H1 (cell line): ENCODE measurements at regions not wholly inside any gene's neighbourhood (a gene's known extent, or its start where the extent isn't known, plus 50 kb on each side); places are given as distances from the start of the nearest gene placed in this dataset.

Source experiments
- CTCF ChIA-PET: fragments of 300-600 bp; sonication (Branson Sonifier 250); formaldehyde crosslinking; loops from one replicate; lab custom pipeline; 2021; ENCODE audit not compliant: partially characterized antibody; lab: Charles Lee
- POLR2A ChIA-PET: fragments of 300-600 bp; sonication (Branson Sonifier 250); formaldehyde crosslinking; loops from one replicate; lab custom pipeline; 2021; ENCODE audit warnings: inconsistent platforms; ENCODE audit not compliant: partially characterized antibody; lab: Charles Lee
- DNase-seq, 2 experiments: peaks; one replicate each; pipeline versions ENCODE4 v3.0.0 to v3.0.0-alpha.2; 2010 to 2022; ENCODE audit warnings: low spot score in 2 of 2, low read depth in 1 of 2, mixed read lengths in 1 of 2
- FAIRE-seq: peaks from 2 replicates; lab custom pipeline; 2011; peaks lifted over from hg19 to GRCh38; lab: Jason Lieb, UNC
- H2AFZ ChIP-seq: 2 replicates; pipeline ENCODE4 v1.8.1; 2012; ENCODE audit warnings: low read length, inconsistent platforms
- H2AK5ac ChIP-seq: 2 replicates; pipeline ENCODE4 v1.6.1; 2013; ENCODE audit warnings: low read depth, low read length
- H2BK120ac ChIP-seq: replicated peaks from 2 replicates; pipeline ENCODE3; 2013; ENCODE audit warnings: low read depth, low read length, inconsistent platforms
- H2BK12ac ChIP-seq: 2 replicates; pipeline ENCODE4 v1.6.1; 2013; ENCODE audit warnings: low read depth, low read length
- H2BK15ac ChIP-seq: 2 replicates; pipeline ENCODE4 v1.6.1; 2013; ENCODE audit warnings: low read length
- H2BK20ac ChIP-seq: 2 replicates; pipeline ENCODE4 v1.6.1; 2013; ENCODE audit warnings: low read length
- H2BK5ac ChIP-seq: 2 replicates; pipeline ENCODE4 v1.6.1; 2013; ENCODE audit warnings: low read depth, low read length
- H3K14ac ChIP-seq: 2 replicates; pipeline ENCODE4 v1.6.1; 2013; ENCODE audit warnings: inconsistent platforms; ENCODE audit not compliant: insufficient read length
- H3K18ac ChIP-seq: 2 replicates; pipeline ENCODE4 v1.6.1; 2013; ENCODE audit warnings: low read length; ENCODE audit errors: extremely low read depth
- H3K23ac ChIP-seq: 2 replicates; pipeline ENCODE4 v1.6.1; 2013; ENCODE audit warnings: inconsistent platforms; ENCODE audit not compliant: insufficient read length
- H3K23me2 ChIP-seq: 2 replicates; pipeline ENCODE4 v1.6.1; 2013; ENCODE audit warnings: low read depth, low read length
- H3K27ac ChIP-seq: 2 replicates; pipeline ENCODE4 v1.6.1; 2011; ENCODE audit warnings: low read depth, low read length, inconsistent platforms
- H3K27me3 ChIP-seq, 4 experiments: replicated peaks in 1 of 4; 1 replicate in 1 of 4; 2 replicates in 3 of 4; pipeline versions ENCODE4 v1.6.1 to v1.8.1; 2011 to 2013; ENCODE audit warnings: low read length in 3 of 4, mild to moderate bottlenecking in 3 of 4, inconsistent platforms in 2 of 4, mixed read lengths in 2 of 4, moderate library complexity in 1 of 4; ENCODE audit not compliant: control insufficient read depth in 3 of 4, insufficient read depth in 3 of 4; ENCODE audit errors: extremely low read depth in 1 of 4
- H3K36me3 ChIP-seq, 4 experiments: 2 replicates each; pipeline versions ENCODE4 v1.6.1 to v1.8.1; 2011 to 2013; ENCODE audit warnings: mild to moderate bottlenecking in 4 of 4, low read length in 3 of 4, moderate library complexity in 2 of 4, control low read depth in 1 of 4, inconsistent platforms in 1 of 4; ENCODE audit not compliant: insufficient read depth in 4 of 4, control insufficient read depth in 2 of 4
- H3K4ac ChIP-seq: replicated peaks from 2 replicates; pipeline ENCODE3; 2013; ENCODE audit warnings: low read length, low read depth, mixed read lengths, inconsistent platforms; ENCODE audit not compliant: insufficient read length
- H3K4me1 ChIP-seq, 4 experiments: replicated peaks in 1 of 4; 1 replicate in 1 of 4; 2 replicates in 3 of 4; pipeline versions ENCODE4 v1.6.1 to v1.8.1; 2011 to 2013; ENCODE audit warnings: low read length in 3 of 4, inconsistent platforms in 2 of 4, mixed read lengths in 1 of 4; ENCODE audit not compliant: insufficient read depth in 4 of 4, control insufficient read depth in 3 of 4
- H3K4me2 ChIP-seq, 2 experiments: 2 replicates each; pipeline versions ENCODE4 v1.6.1 to v1.8.1; 2011 to 2013; ENCODE audit warnings: low read depth in 2 of 2, low read length in 2 of 2, control low read depth in 1 of 2, inconsistent platforms in 1 of 2, mild to moderate bottlenecking in 1 of 2; ENCODE audit not compliant: insufficient read depth in 1 of 2
- H3K4me3 ChIP-seq, 4 experiments: fragments of 200-600, 300-600 bp in 1 of 4; sonication (generic), shearing (Covaris generic), sonication (Bioruptor Twin) in 1 of 4; 2 replicates each; pipeline versions ENCODE4 v1.5.1 to v1.8.1; 2011 to 2016; ENCODE audit warnings: low read length in 4 of 4, low read depth in 3 of 4, control low read depth in 2 of 4, inconsistent platforms in 2 of 4, mild to moderate bottlenecking in 2 of 4, mixed read lengths in 1 of 4, moderate library complexity in 1 of 4; ENCODE audit not compliant: insufficient read depth in 2 of 4; ENCODE audit errors: extremely low read depth in 1 of 4
- H3K56ac ChIP-seq: replicated peaks from 2 replicates; pipeline ENCODE3; 2013; ENCODE audit warnings: low read depth, mild to moderate bottlenecking, mixed read lengths, low read length, inconsistent platforms; ENCODE audit not compliant: insufficient read length
- H3K79me1 ChIP-seq: 2 replicates; pipeline ENCODE4 v1.6.1; 2013; ENCODE audit warnings: low read depth, low read length, control low read depth
- H3K79me2 ChIP-seq, 2 experiments: 2 replicates each; pipeline versions ENCODE4 v1.6.1 to v1.8.1; 2012 to 2013; ENCODE audit warnings: low read length in 2 of 2, mild to moderate bottlenecking in 2 of 2, inconsistent platforms in 1 of 2; ENCODE audit not compliant: insufficient read depth in 2 of 2, control insufficient read depth in 1 of 2
- H3K9ac ChIP-seq, 4 experiments: replicated peaks in 1 of 4; 1 replicate in 1 of 4; 2 replicates in 3 of 4; pipeline versions ENCODE4 v1.6.1 to v1.8.1; 2011 to 2013; ENCODE audit warnings: low read depth in 3 of 4, low read length in 3 of 4, control low read depth in 2 of 4, mild to moderate bottlenecking in 2 of 4, moderate library complexity in 2 of 4, inconsistent platforms in 1 of 4; ENCODE audit errors: extremely low read depth in 1 of 4
- H3K9me3 ChIP-seq, 2 experiments: 2 replicates each; pipeline versions ENCODE4 v1.6.1 to v1.8.1; 2012 to 2013; ENCODE audit warnings: mild to moderate bottlenecking in 2 of 2, moderate library complexity in 2 of 2, control low read depth in 1 of 2, inconsistent platforms in 1 of 2, low read depth in 1 of 2, low read length in 1 of 2, mixed read lengths in 1 of 2; ENCODE audit not compliant: insufficient read depth in 2 of 2
- H4K20me1 ChIP-seq, 2 experiments: replicated peaks in 1 of 2; 2 replicates each; pipeline versions ENCODE3 to v1.8.1; 2011 to 2013; ENCODE audit warnings: inconsistent platforms in 2 of 2, low read length in 2 of 2, mild to moderate bottlenecking in 1 of 2; ENCODE audit not compliant: insufficient read depth in 2 of 2, control insufficient read depth in 1 of 2
- H4K5ac ChIP-seq: 2 replicates; pipeline ENCODE4 v1.6.1; 2013; ENCODE audit warnings: low read length, low read depth, mixed read lengths, inconsistent platforms; ENCODE audit not compliant: insufficient read length
- H4K8ac ChIP-seq: 2 replicates; pipeline ENCODE4 v1.8.0; 2013; ENCODE audit warnings: mild to moderate bottlenecking, moderate library complexity, low read length, inconsistent platforms; ENCODE audit not compliant: insufficient read depth; ENCODE audit errors: extremely low read depth
- H4K91ac ChIP-seq: replicated peaks from 2 replicates; pipeline ENCODE3; 2013; ENCODE audit warnings: low read length, mixed read lengths, inconsistent platforms; ENCODE audit not compliant: insufficient read length
- CBX5 ChIP-seq: fragments of 300-800, 300-1000 bp; sonication (generic); IDR thresholded peaks from 2 replicates; pipeline ENCODE4 v1.7.1; 2016; ENCODE audit warnings: antibody characterized with exemption, low read length, low read depth
- HDAC2 ChIP-seq, 2 experiments: fragments of 300-600 bp in 1 of 2; sonication (generic) in 1 of 2; IDR thresholded peaks; 2 replicates each; pipeline ENCODE4 v1.6.1; 2011 to 2012; ENCODE audit warnings: low read depth in 2 of 2, low read length in 2 of 2, mild to moderate bottlenecking in 2 of 2, moderate library complexity in 2 of 2, borderline replicate concordance in 1 of 2, inconsistent platforms in 1 of 2
- NRF1 ChIP-seq: IDR thresholded peaks from 2 replicates; pipeline ENCODE4 v1.6.1; 2011; ENCODE audit warnings: mild to moderate bottlenecking, low read depth, low read length, improper control_type of control experiment
- SP1 ChIP-seq: IDR thresholded peaks from 2 replicates; pipeline ENCODE4 v1.6.1; 2011; ENCODE audit warnings: low read depth, low read length
- WGBS, 2 experiments: shearing (Covaris generic) in 1 of 2; methylation state at CpG; one replicate each; pipeline versions ENCODE4 v1.1.6 to v1.1.7; 2013 to 2015; ENCODE audit warnings: low lambda C conversion rate in 2 of 2, mixed read lengths in 2 of 2, inconsistent platforms in 1 of 2, low coverage in 1 of 2, missing lambda C conversion rate in 1 of 2; ENCODE audit not compliant: insufficient replicate concordance in 2 of 2, insufficient coverage in 1 of 2, insufficient read length in 1 of 2; ENCODE audit errors: extremely low coverage in 1 of 2, missing lambda C conversion rate in 1 of 2; 5-methylcytosine and 5-hydroxymethylcytosine counted together

- Histone ChIP-seq H3K4me2 (no peak overlapping the region), H2BK20ac (no peak overlapping the region), H3K4me1 (no peaks in the 10 kb centered on the region), H4K91ac (no peak overlapping the region), H3K36me3 (no peaks in the 10 kb centered on the region), H3K56ac (no peak overlapping the region), H3K23me2 (no peaks in the 10 kb centered on the region), H4K20me1 (no peaks in the 10 kb centered on the region), H3K27me3 (no peaks in the 10 kb centered on the region), H2AFZ (no peak overlapping the region), H2BK15ac (no peak overlapping the region), H2BK120ac (no peak overlapping the region), H4K8ac (no peak overlapping the region), H3K4me3 (no peak overlapping the region), H3K79me2 (no peaks in the 10 kb centered on the region), H2BK5ac (no peak overlapping the region), H2BK12ac (no peak overlapping the region), H4K5ac (no peak overlapping the region), H3K14ac (no peak overlapping the region), H3K9me3 (no peaks in the 10 kb centered on the region), H3K9ac (no peak overlapping the region), H3K23ac (no peak overlapping the region), H2AK5ac (no peak overlapping the region), H3K79me1 (no peaks in the 10 kb centered on the region), H3K27ac (no peak overlapping the region), H3K18ac (no peak overlapping the region), H3K4ac (no peak overlapping the region)
- FAIRE-seq (no peak), DNase-seq (no peak)
- ChIA-PET POLR2A (no interaction called here), CTCF (interaction anchor here (0.6 to 2.4 kb wide), 2 partner anchors 9 to 852 kb away, joined by 3 to 10 read pairs; no protein-coding TSS in a partner anchor)
- 86% methylated on average over 6 of the region's 6 CpGs; no CpG with 5 or more reads in 1 of the 2 experiments for WGBS, 2 experiments
- no peak for TF ChIP-seq NRF1
- no peak for TF ChIP-seq CBX5
- no peak for TF ChIP-seq HDAC2 (IDR thresholded peaks at IDR 0.05; ENCODE audit: borderline replicate concordance in 1 of 2, low read depth in 2 of 2, low read length in 2 of 2)
- TF ChIP-seq SP1, result no peak
Measured at GRCh38 chr12:58794859-58795258, 125.4 kb downstream of the LRIG3 start.
